ENCODE measurements at regions not wholly inside any gene's neighbourhood (a gene's known extent, or its start where the extent isn't known, plus 50 kb on each side); places are given as distances from the start of the nearest gene placed in this dataset.

- TF ChIP-seq CTCF (conservative IDR thresholded peaks at IDR 0.05 in 1 of 2, IDR thresholded peaks at IDR 0.05 in 1 of 2; ENCODE audit: low read depth in 1 of 2, low read length in 2 of 2) (no peak), EZH2 (IDR thresholded peaks at IDR 0.05; ENCODE audit: low read length, missing control alignments) (no peak)
These were observed 58.9 kb upstream of the OPN4 start for GRCh38 chr10:86595496-86595895.
